Dermis microvascular lymphatic vessel endothelial cell (primary cell): ENCODE measurements at regions not wholly inside any gene's neighbourhood (a gene's known extent, or its start where the extent isn't known, plus 50 kb on each side); places are given as distances from the start of the nearest gene placed in this dataset.
"Not testable (repeated sequence)": the region's sequence is repeated elsewhere in the genome, so short reads cannot be mapped to it uniquely, and the experiment has no call there.

Experiments used
- DNase-seq, 2 donors: peaks; one replicate each; pipeline versions ENCODE4 v3.0.0 to v3.0.0-alpha.2; 2010; ENCODE audit warnings: low read depth in 2 of 2

DNA sequence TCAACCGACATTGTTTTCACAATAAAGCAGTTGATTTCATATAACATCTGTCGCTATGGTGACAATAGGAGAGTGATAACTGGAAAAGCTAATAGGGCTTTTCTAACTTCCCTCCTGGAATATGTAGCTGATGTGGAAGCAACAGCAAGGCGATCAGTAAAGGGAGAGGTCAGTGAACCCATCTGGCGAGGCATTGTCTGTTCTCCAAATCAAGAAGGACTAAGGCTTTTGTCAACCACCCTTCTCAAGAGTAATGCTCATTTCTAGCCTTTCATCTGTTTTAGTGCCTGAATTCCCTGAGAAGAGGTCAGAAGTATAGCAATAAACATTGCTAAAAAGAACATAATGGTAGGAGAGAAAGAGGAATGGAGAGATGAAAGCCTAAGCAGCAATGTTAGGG, 201.3 kb downstream of the AKAP7 start:
- DNase-seq = no peak

DNA sequence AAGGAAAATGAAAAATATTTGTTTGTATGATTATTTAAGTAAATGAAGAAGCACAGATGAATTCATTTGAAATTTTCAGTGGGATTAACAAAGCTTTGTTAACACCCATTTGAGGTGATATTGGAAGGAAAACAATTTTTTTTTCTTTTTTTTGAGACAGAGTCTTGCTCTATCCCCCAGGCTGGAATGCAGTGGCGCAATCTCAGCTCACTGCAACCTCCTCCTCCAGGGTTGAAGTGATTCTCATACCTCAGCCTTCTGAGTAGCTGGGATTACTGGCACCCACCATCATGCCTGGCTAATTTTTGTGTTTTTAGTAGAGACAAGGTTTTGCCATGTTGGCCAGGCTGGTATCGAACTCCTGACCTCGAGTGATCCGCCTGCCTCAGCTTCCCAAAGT, 211.6 kb downstream of the AKAP7 start:
- DNase-seq = not testable (repeated sequence)

DNA sequence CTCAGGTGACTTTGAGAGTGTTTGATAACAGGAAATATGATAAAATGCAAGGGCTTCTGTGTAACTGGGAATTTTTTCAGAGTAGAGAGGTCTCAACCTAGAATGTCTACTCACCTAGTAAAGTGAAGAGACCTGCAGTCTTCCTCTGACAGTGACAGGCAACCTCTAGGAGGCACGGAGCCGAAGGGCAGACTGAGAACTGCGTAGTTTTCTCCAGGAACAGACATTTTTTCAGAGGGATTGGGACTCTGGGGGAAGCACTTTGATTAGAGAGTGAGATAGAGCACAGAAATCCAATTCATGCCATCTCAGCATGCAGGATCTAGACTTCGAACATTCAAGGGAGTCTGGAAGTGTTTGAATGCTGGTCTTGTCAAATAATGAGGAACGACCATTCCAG, 213.3 kb downstream of the AKAP7 start:
- no peak for DNase-seq

DNA sequence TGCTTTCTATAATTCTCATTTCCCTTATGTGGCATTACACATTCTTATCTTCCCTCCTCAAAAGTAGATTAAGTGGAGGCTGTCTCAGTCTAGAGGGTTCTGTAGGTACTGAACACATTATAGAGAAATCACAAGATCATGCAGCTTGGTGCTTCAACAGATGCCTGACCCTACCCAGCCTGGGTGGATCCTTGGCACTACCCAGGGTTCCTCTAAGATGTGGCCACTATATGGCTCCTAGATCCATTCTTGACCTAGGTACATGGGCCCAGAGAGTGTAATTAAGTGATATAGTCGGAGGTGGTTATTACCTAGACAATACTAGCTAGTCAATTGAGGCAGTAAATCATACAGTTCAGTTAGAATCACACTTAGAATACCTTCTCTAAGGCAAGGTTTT, 213.9 kb downstream of the AKAP7 start:
- DNase-seq = no peak

DNA sequence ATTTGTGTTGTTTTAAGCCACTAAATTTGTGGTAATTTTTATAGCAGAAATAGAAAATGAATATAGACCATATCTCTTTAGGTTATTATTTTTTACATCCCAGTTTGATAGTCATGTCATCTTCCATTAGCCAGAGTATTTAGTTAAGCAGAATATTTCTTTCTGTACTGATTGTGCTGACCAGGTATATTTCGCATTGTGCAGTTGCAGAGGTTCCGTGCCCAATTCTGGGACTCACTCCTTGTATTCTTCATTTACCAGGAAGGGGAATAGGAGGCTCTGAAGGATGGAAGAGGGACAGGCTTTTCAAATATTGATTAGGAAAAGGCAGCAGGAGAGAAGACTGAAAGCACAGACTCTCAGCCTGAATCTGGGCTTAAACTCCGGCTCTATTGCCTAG, 217.8 kb downstream of the AKAP7 start:
- DNase-seq = no peak

DNA sequence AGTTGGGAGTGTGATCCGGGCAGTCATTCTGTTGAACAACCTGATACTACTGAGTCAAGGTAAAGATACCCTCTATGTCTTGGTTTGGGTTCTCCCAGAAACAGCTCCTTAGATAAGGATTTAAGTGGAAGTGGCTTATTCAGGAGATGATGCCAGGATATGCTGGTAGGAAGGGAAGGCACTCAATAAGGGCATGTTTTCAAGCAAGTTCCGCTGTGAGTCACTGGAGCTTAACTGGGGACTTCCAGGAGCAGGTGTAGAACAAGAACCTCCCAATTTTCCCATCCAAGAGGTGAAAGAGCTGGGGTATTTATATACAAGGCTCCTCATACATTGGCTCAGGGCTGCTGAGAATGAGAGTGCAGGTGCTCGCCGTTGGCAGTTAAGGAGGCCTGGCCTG, 218.6 kb downstream of the AKAP7 start:
- DNase-seq = no peak

DNA sequence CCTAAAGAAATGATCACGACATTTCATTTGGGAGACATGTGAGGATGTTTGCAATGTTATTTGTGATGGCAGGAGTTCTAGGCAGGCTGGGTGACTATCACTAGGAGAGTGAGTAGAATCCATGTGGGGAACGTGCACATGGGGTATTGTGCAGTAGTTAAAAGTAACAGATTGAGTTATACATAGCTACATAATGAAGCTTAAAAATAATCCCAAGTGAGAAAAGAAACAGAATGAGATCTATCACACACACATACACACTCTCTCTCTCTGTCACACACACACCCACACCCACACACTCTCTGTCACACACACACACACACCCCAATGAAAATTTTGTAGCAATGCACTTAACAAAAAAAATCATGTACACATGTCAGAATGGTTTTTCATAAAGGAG, 218.7 kb upstream of the ARG1 start:
- DNase-seq = no peak

DNA sequence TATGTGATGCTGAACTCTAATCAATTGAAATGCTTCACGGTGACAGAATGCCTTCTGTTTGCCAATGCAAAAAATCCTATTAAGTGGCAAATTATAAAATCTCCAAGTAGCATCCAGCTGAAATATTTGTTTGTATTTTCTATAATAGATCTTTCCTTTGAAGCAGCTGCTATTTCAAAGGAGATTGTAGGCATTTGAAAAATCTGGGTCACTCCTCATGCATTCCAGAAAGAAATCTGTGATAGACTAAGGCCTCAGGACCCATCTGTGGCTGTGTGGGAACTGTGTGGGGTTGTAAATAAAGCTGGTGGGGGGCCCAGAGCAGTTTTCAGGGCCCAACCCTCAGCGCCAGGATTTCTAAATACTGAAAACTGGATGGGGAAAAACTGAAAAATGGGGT, 216.9 kb upstream of the ARG1 start:
- DNase-seq = no peak

DNA sequence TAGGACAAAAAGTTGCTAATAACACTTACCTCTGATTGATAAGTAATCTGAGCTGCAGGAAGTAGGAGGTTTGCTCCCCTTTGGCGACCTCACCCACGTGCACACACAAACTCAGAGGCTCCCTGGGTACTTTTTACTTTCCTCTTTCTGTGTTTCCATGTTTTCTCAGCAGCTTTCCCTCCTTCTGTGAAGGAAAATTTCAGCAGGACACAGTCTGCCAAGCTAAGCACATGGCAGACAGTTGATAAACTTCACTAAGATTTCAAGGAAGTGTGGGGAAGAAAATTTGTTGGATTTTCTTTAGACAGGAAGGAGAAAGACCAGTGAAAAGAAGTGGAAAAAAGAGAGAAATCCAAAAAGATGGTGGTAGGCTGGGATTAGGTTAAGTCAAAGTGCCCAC, 215.5 kb upstream of the ARG1 start:
- DNase-seq = no peak

DNA sequence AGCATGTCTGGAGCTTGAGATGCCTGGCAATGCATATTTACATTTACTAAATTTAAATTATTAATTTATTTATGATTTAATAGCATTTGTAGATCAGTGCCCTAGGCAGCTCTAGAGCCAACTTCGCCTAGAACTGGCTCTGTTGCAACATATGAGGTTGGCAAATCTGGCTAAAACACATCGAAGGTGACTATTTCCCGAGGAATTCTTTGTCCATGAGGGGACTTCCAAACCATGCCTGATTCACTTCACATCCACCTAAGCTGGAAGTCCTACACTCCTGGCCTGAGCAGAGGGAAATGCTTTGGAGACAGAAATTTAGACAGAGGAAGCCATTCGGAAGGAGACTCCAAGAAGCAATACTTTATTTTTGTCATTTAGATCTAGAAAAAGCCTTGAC, 211.0 kb upstream of the ARG1 start:
- DNase-seq = no peak

DNA sequence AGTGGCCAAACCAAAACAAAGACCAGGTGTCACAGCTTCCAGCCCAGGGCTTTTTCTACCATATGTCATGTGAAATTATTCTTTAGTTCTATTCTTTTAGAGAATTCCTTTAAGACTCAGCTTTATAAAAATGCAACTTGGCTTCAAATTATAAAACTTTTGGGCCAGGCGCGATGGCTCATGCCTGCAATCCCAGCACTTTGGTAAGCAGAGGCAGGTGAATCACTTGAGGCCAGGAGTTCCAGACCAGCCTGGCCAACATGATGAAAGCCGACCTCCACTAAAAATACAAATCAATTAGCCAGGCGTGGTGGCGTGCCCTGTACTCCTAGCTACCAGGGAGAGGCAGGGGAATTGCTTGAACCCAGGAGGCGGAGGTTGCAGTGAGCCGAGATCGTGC, 210.3 kb upstream of the ARG1 start:
- no peak for DNase-seq

DNA sequence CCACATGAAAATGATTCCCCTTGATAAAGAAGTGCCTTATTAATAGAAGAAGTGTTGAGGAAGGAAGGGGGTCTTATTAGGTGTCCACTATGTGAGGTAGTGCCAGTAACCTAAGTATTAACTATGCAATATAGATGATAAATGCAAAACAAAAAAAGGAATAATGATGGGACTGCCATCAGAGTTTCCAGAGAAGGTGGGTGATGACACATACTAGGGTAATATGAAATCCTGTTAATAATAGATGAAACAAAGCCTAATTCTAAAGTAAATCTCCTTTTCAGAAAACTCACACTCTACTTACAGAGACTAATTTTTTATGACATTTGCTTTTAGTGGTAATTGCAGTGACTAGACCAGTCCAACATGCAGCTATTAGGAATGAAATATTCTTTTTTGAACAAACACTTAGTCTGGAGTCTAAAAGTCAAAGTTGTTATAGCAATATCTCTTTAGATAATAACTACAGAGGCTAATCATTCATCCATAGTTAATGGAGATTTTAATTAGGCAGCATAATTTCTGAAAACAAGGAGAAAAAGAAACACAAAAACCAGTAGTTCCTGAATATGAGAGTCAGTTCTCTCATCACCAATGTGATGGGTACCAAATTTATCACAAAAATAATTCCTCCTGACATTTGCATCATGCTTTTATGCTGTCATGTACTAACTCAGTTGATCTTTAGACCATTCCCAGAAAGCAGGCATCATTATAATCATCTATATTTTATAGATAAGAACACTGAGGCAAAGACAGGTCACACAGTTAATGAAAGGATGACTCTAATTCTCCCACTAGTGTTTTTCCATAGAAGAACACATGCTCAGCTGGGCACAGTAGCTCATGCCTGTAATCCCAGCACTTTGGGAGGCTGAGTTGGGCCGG, 208.8 kb upstream of the ARG1 start:
- no peak for DNase-seq

DNA sequence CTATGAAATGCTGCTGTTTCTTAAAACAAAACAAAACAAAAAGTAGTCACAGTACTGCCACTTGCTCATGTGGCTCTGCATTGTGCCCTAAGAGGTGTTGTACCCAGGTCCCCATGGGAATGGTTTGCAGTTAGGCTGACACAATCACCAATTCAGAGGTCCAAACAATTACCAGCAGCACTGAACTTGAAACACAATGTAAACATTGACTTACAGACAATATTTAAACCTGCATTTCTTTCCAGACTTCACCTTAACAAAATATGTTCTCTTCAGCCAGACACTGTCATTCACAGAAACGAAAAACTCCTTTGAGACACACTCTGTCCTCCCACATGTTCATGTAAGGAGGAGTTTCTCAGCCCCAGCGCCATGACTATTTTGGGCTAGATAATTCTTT, 206.8 kb upstream of the ARG1 start:
- no peak for DNase-seq

DNA sequence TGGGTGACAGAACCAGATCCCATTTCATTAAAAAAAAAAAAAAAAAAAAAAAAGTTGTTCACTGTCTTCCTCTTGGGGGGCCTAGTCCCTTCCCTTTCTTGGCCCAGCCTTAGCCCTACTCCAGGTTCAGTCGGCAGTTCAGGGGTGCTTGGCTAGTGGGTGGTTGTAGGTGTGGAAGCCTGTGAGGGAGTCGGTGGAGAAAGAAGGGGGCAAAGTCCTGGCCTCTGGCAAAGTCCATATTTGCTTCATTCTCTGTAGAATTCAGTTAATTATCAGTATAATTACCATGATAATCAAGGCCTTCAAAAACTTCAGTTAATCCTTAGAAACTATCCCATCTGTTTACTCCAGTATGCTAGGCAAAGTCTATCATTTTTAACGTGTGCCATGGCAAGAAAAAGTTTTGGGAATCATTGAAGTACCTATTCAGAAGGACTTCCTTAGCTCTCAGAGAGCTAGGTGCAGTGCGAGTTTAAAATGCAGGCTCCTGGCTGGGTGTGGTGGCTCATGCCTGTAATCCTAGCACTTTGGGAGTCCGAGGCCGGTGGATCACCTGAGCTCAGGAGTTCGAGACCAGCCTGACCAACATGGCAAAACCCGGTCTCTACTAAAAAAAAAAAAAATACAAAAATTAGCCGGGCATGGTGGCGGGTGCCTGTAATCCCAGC, 205.7 kb upstream of the ARG1 start:
- no peak for DNase-seq

DNA sequence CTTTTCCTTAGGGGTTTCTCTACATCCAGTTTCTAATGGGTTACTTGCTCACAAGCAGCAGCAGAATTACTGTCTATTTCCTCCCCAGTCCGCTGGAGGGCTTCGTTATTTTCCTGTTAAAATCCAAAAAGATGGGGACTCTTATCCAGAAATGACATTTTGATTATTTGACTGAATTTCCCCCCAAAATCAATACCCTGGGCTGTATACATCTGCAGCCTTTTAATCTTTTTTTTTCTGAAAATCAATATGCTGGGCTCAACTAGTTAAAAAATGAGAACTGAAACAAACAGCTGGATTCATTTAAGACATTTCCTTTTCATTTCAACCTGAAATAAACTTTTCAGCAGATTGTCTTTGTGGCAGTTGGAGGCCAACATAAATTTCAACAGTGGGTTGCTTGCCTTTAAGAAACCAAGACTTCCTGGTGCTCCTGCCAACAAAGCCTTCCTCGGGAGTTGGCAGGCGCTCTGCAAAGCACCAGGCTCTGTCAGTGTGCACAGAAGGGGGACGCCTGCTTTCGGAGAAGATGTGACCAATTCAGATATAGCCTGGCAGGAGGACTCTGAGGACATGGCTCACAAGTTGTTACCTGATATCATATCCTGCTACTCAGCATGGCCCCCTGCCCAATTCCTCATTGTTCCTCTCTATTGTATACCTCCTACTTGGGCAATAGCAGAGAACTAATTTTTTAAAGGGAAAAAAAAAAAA, 204.7 kb upstream of the ARG1 start:
- no peak for DNase-seq

DNA sequence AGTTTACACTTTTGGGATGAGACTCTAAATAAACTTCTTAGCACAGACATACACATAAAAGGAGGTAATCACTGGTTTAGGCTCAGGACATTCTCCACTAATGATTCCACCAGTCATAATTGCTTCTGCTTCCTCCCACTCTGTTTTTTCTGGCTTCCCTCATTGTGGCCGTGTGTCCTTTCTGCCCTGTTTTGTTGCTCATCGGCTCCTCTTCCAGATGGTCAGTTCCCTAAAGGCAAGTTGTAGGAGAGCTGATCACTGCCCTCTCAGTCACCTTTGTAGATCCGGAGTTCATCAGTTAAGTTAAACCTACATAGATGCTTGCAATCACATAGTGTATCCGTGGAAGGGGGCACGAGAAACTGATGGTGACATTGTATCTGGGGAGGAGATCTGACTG, 200.5 kb upstream of the ARG1 start:
- no peak for DNase-seq

DNA sequence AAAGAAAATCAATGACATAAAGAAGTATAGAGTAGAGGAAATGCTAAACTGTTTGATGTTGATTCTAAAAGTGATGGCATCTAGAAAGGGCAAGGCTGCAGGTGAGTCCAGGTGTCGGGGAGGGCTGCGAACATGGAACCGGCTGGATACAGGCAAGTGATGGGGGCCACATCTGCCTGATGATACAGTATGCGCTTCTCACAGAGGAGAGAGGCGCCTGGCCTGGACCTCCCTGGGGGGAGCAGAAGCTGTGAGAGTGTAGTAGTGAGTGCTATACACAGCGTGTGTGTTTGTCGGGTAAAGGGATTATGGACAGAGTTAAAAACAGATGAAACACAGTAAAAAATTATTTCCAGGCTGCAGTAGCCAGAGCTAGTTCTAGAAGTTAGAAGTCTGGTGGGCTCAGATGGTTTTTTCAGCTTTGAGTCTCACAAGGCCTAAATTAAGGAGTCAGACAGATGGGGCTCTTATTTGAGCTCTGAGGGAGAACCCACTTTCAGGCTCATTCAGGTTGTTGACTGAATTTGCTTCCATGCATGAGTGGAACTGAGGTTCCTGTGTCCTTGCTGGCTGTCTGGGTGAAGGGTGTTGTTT, 195.8 kb upstream of the ARG1 start:
- DNase-seq = no peak

DNA sequence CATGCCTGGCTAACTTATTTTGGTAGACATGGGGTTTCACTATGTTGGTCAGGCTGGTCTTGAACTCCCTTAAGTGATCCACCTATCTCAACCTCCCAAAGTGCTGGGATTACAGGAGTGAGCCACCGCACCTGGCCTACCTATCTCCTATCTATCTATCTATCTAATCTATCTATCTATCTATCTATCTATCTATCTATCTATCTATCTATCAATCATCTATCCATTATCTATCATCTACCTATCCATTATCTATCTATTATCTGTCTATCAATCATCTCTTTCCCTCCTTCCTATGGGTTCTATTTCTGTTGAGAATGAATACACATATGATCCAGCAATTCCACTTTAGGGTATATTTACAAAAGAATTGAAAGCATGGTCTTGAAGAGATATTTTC, 194.2 kb upstream of the ARG1 start:
- DNase-seq = no peak

DNA sequence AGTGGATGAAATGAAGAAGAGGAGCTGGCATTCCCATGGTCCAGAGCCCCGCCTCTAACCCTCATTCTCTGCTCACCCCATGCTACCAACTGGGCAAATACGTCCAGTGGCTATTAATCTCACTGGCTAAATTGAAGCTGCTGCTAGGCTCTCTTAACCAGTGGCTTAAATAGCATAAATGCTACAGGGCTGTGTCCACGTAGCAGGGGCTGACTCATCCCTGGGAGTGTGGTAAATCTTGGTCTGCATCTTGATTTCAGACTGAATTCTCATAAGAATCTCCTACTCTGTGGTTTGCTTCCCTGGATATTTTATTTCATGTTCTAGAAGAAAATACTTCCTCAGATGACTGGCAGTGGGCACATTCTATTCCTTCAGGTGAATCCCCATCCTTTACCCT, 193.1 kb upstream of the ARG1 start:
- no peak for DNase-seq

DNA sequence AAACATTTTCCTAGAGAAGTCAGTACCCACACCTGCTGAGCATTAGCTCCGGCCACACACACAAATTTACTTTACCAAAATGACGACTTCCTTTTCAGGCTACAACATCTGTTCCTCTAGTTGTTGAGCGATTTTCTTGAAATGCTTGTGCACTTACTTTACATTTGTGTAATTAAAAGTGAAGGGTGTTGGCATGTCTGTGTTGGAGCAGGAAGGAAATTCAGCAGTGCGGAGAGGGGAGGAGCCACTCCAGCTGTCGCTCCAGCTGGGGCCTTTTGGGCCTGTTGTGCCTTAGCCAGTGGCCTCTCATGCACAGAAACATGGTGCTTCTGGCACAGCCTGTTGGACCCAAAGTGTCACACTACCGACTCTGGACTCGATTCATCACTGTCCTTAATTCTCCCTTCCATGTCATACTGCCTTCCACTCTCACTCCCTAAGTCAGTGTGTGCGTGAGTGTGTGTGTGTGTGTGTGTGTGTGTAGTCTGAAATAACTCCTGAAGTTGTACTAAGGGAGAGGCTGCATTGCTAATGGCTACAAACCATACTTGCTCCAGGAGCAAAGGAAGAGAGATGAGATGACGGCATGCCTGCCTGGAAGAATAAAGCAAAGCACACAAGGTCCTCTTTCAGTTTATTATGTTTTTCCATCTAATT, 191.8 kb upstream of the ARG1 start:
- no peak for DNase-seq

DNA sequence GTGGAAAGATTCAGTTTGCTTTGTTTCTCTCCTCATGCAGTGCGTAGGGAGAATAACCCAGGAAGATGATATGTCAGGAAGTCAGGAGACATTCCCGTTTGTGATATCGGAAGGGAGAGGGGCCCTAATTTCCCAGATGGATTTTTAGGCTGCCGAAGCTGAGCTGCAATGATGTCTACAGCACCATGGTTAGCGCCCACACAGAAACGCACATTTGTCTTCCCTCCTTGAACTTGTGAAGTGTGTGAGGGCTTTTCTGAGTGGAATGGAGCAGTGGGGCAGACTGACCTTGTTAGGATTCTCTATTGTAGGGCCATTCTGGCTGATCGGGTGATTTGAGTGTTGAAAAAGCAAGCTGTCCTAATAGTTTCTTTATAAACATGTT, 191.3 kb upstream of the ARG1 start:
- DNase-seq = no peak

DNA sequence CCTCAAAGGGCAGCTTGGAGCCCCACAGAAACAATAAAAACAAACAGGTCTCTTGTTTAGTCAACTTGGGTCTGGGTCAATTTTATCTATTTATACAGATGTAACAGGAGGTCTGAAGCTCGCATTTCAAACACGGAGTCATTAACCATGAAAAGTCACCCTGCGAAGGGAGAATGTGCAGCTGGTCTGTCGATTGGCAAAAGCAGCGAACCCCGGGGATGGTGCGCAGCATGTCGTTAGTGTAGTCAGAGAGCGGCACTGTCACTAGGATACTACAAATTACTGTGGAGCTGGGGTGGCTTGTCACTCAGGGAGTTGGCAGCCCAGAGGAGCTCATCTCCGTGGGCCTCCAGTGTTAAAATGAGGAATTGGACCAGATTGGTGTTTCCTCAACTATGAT, 190.4 kb upstream of the ARG1 start:
- no peak for DNase-seq
